Trophoblast cell (in vitro differentiated cells and primary cell): ENCODE measurements at regions not wholly inside any gene's neighbourhood (a gene's known extent, or its start where the extent isn't known, plus 50 kb on each side); places are given as distances from the start of the nearest gene placed in this dataset.

Source experiments
- DNase-seq, 2 donors: peaks; one replicate each; pipeline ENCODE4 v3.0.0-alpha.2; 2016
- H2AFZ ChIP-seq: 2 replicates; pipeline ENCODE4 v1.6.1; 2013; ENCODE audit warnings: low read length, moderate library complexity, mild to moderate bottlenecking; ENCODE audit not compliant: insufficient read depth, poor library complexity
- H2AK5ac ChIP-seq: 2 replicates; pipeline ENCODE4 v1.6.1; 2013; ENCODE audit warnings: mild to moderate bottlenecking, low read length
- H2BK120ac ChIP-seq: 2 replicates; pipeline ENCODE4 v1.6.1; 2013; ENCODE audit warnings: low read length, mild to moderate bottlenecking, moderate library complexity; ENCODE audit not compliant: insufficient read depth, poor library complexity
- H2BK12ac ChIP-seq: 2 replicates; pipeline ENCODE4 v1.6.1; 2013; ENCODE audit warnings: mild to moderate bottlenecking, low read length, moderate library complexity
- H2BK5ac ChIP-seq: 2 replicates; pipeline ENCODE4 v1.6.1; 2013; ENCODE audit warnings: low read length, low read depth, moderate library complexity, mild to moderate bottlenecking; ENCODE audit not compliant: poor library complexity
- H3K14ac ChIP-seq: 2 replicates; pipeline ENCODE4 v1.6.1; 2013; ENCODE audit warnings: mild to moderate bottlenecking, low read length
- H3K18ac ChIP-seq: 2 replicates; pipeline ENCODE4 v1.6.1; 2013; ENCODE audit warnings: mild to moderate bottlenecking, low read length
- H3K23ac ChIP-seq: 2 replicates; pipeline ENCODE4 v1.6.1; 2013; ENCODE audit warnings: low read length
- H3K27ac ChIP-seq: 2 replicates; pipeline ENCODE4 v1.5.1; 2013; ENCODE audit warnings: low read depth, mild to moderate bottlenecking, inconsistent platforms, low read length, moderate library complexity
- H3K27me3 ChIP-seq: 2 replicates; pipeline ENCODE4 v1.6.1; 2013; ENCODE audit warnings: inconsistent platforms, mild to moderate bottlenecking, low read length, moderate library complexity; ENCODE audit not compliant: insufficient read depth
- H3K36me3 ChIP-seq, 2 experiments: 1 replicate in 1 of 2; 2 replicates in 1 of 2; pipeline ENCODE4 v1.6.1; 2013; ENCODE audit warnings: low read length in 2 of 2, mild to moderate bottlenecking in 2 of 2, moderate library complexity in 1 of 2; ENCODE audit not compliant: insufficient read depth in 2 of 2, control insufficient read depth in 1 of 2
- H3K4ac ChIP-seq: 2 replicates; pipeline ENCODE4 v1.6.1; 2013; ENCODE audit warnings: low read depth, mild to moderate bottlenecking, low read length, moderate library complexity
- H3K4me1 ChIP-seq, 2 experiments: 1 replicate in 1 of 2; 2 replicates in 1 of 2; pipeline ENCODE4 v1.6.1; 2013; ENCODE audit warnings: low read length in 2 of 2, mild to moderate bottlenecking in 2 of 2, moderate library complexity in 1 of 2; ENCODE audit not compliant: insufficient read depth in 2 of 2, control insufficient read depth in 1 of 2
- H3K4me2 ChIP-seq: 2 replicates; pipeline ENCODE4 v1.6.1; 2013; ENCODE audit warnings: inconsistent platforms, mild to moderate bottlenecking, low read length, moderate library complexity
- H3K4me3 ChIP-seq: 2 replicates; pipeline ENCODE4 v1.5.1; 2013; ENCODE audit warnings: mild to moderate bottlenecking, low read depth, low read length, inconsistent platforms
- H3K79me1 ChIP-seq: one replicate; pipeline ENCODE4 v1.6.1; 2013; ENCODE audit warnings: low read length
- H3K79me2 ChIP-seq: 2 replicates; pipeline ENCODE4 v1.6.1; 2013; ENCODE audit warnings: low read length, mild to moderate bottlenecking; ENCODE audit not compliant: control insufficient read depth, insufficient read depth, poor library complexity
- H3K9ac ChIP-seq: 2 replicates; pipeline ENCODE4 v1.6.1; 2013; ENCODE audit warnings: mild to moderate bottlenecking, low read length
- H3K9me3 ChIP-seq: 2 replicates; pipeline ENCODE4 v1.6.1; 2013; ENCODE audit warnings: low read depth, mild to moderate bottlenecking, control low read depth, inconsistent platforms, low read length; ENCODE audit not compliant: insufficient read depth
- H4K12ac ChIP-seq: 2 replicates; pipeline ENCODE4 v1.6.1; 2013; ENCODE audit warnings: low read depth, mild to moderate bottlenecking, low read length, moderate library complexity
- H4K8ac ChIP-seq: 2 replicates; pipeline ENCODE4 v1.6.1; 2013; ENCODE audit warnings: low read depth, mild to moderate bottlenecking, low read length, moderate library complexity
- H4K91ac ChIP-seq: one replicate; pipeline ENCODE4 v1.6.1; 2013; ENCODE audit warnings: low read depth, mild to moderate bottlenecking, low read length, moderate library complexity
- WGBS: extraction: QIAGEN DNeasy Blood & Tissue Kit; methylation state at CpG from one replicate; pipeline ENCODE4 v1.1.7; 2013; ENCODE audit warnings: missing lambda C conversion rate; ENCODE audit not compliant: insufficient read length, insufficient coverage; ENCODE audit errors: extremely low coverage; 5-methylcytosine and 5-hydroxymethylcytosine counted together

DNA sequence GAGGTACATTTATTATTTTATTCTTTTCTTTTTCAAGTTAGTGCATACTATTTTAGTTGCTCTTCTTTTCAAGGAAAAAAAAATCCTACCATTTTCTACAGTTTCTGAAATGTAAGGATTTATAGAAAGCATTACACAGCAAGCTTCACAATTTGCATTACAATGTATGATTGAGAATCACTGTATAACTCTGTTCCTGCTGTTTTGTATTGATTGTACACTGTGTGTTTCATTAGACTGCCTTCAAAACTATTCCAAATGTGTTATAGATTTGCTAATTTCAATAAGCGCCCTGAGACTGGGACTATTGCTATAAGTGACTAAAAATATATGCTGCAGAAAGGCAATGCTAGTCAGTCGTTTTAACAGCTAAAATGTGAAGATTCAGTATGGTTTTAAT is 479.7 kb upstream of the EYS start:
- Histone ChIP-seq H3K27me3 (no peaks in the 10 kb centered on the region), H4K91ac (no peak overlapping the region)
- no CpG with 5 or more reads among the region's 2 CpGs for WGBS

GRCh38 chr6:66184091-66184490 is 477.1 kb upstream of the EYS start:
- no peak overlapping the region for H3K4me3 ChIP-seq
- no CpG with 5 or more reads among the region's 1 CpG for WGBS
- no peak overlapping the region for H4K12ac ChIP-seq
- H3K4me1 ChIP-seq = no peaks in the 10 kb centered on the region
- H3K36me3 ChIP-seq = no peaks in the 10 kb centered on the region
- no peak overlapping the region for H3K18ac ChIP-seq
- H2BK12ac ChIP-seq = no peak overlapping the region
- no peak overlapping the region for H4K91ac ChIP-seq
- no peak overlapping the region for H3K23ac ChIP-seq
- no peak overlapping the region for H3K27ac ChIP-seq
- H2AK5ac ChIP-seq = no peak overlapping the region
- H3K27me3 ChIP-seq = no peaks in the 10 kb centered on the region
- H4K8ac ChIP-seq = no peak overlapping the region
- no peaks in the 10 kb centered on the region for H3K79me1 ChIP-seq
- H3K9ac ChIP-seq = no peak overlapping the region
- no peaks in the 10 kb centered on the region for H3K79me2 ChIP-seq
- H3K14ac ChIP-seq = no peak overlapping the region
- H2BK120ac ChIP-seq = no peak overlapping the region
- H3K4me2 ChIP-seq = no peak overlapping the region
- no peak for DNase-seq
- H3K9me3 ChIP-seq = peaks cover 2% of the 10 kb centered on the region
- H2BK5ac ChIP-seq = no peak overlapping the region
- H3K4ac ChIP-seq = no peak overlapping the region
- H2AFZ ChIP-seq = no peak overlapping the region

More for the DNA sequence above, 479.7 kb upstream of the EYS start:
- H2BK5ac ChIP-seq = no peak overlapping the region
- H3K9ac ChIP-seq = no peak overlapping the region
- H3K79me1 ChIP-seq = no peaks in the 10 kb centered on the region
- no peak overlapping the region for H3K18ac ChIP-seq
- no peak overlapping the region for H2AFZ ChIP-seq
- no peak overlapping the region for H4K12ac ChIP-seq
- no peak overlapping the region for H2BK120ac ChIP-seq
- H3K4me2 ChIP-seq = no peak overlapping the region
- DNase-seq = no peak
- H2BK12ac ChIP-seq = no peak overlapping the region
- no peak overlapping the region for H4K8ac ChIP-seq
- H3K4me1 ChIP-seq = no peaks in the 10 kb centered on the region
- no peak overlapping the region for H2AK5ac ChIP-seq
- H3K4me3 ChIP-seq = no peak overlapping the region
- no peaks in the 10 kb centered on the region for H3K36me3 ChIP-seq
- no peaks in the 10 kb centered on the region for H3K79me2 ChIP-seq
- H3K9me3 ChIP-seq = peaks cover 2% of the 10 kb centered on the region
- no peak overlapping the region for H3K14ac ChIP-seq
- H3K23ac ChIP-seq = no peak overlapping the region
- H3K27ac ChIP-seq = no peak overlapping the region
- no peak overlapping the region for H3K4ac ChIP-seq

DNA sequence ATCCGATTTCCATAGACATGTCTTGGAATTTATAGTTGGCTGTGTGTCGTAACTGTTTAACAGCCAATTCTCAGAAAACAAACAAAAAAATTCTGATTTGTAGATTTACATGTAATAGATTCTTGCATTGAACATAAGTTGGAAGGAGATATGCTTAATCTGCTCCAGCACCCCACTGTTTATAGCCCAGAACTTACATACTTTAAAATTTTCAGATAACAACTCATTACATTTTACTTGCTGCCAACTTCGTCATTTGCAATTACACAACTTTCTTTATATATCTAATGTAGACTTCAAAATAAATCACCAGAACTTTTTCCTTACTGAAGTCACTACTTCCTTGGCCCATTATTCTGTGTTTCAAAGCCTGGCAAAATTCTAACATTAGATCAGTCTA is 472.3 kb upstream of the EYS start:
- H3K4me1 ChIP-seq = no peaks in the 10 kb centered on the region
- DNase-seq = no peak
- H3K9me3 ChIP-seq = no peaks in the 10 kb centered on the region
- H3K79me1 ChIP-seq = no peaks in the 10 kb centered on the region
- H2BK12ac ChIP-seq = no peak overlapping the region
- H3K18ac ChIP-seq = no peak overlapping the region
- WGBS = no CpG with 5 or more reads among the region's 3 CpGs
- H3K23ac ChIP-seq = no peak overlapping the region
- no peaks in the 10 kb centered on the region for H3K79me2 ChIP-seq
- no peak overlapping the region for H3K27ac ChIP-seq
- no peak overlapping the region for H2BK5ac ChIP-seq
- no peaks in the 10 kb centered on the region for H3K36me3 ChIP-seq
- H4K91ac ChIP-seq = no peak overlapping the region
- H2BK120ac ChIP-seq = no peak overlapping the region
- H3K9ac ChIP-seq = no peak overlapping the region
- no peak overlapping the region for H4K12ac ChIP-seq
- H3K14ac ChIP-seq = no peak overlapping the region
- no peaks in the 10 kb centered on the region for H3K27me3 ChIP-seq
- H2AK5ac ChIP-seq = no peak overlapping the region
- no peak overlapping the region for H3K4me2 ChIP-seq
- no peak overlapping the region for H3K4me3 ChIP-seq
- H4K8ac ChIP-seq = no peak overlapping the region
- no peak overlapping the region for H3K4ac ChIP-seq
- H2AFZ ChIP-seq = no peak overlapping the region

DNA sequence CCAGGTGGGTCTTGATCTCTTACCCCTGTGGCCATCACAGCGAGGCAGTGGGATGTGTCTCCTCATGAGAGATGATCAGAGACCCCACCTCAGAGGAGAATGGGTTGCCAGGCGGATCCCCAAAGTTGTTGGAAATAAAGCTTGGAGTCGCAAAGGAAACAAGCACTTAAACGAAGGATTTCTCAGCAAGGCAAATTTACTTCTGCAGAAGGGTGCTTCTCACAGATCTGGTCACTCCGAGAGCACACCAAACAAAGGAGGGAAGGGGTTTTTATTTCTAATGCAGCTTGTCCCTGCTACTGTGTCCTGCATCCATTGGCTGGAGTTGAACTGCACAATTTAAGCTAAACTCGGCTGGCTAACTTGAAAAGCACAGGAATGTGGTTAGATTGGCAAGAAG is 466.6 kb upstream of the EYS start:
- no peaks in the 10 kb centered on the region for H3K4me1 ChIP-seq
- H3K4ac ChIP-seq = no peak overlapping the region
- no peak overlapping the region for H2AK5ac ChIP-seq
- H3K14ac ChIP-seq = no peak overlapping the region
- no peaks in the 10 kb centered on the region for H3K27me3 ChIP-seq
- H3K79me2 ChIP-seq = no peaks in the 10 kb centered on the region
- no peak overlapping the region for H3K18ac ChIP-seq
- H3K9me3 ChIP-seq = peaks cover 5% of the 10 kb centered on the region
- H3K4me2 ChIP-seq = no peak overlapping the region
- no peak overlapping the region for H3K9ac ChIP-seq
- no peak overlapping the region for H2BK12ac ChIP-seq
- H3K4me3 ChIP-seq = no peak overlapping the region
- H3K79me1 ChIP-seq = no peaks in the 10 kb centered on the region
- no peak overlapping the region for H3K23ac ChIP-seq
- H4K8ac ChIP-seq = no peak overlapping the region
- H3K27ac ChIP-seq = no peak overlapping the region
- H2BK120ac ChIP-seq = no peak overlapping the region
- no peaks in the 10 kb centered on the region for H3K36me3 ChIP-seq
- WGBS = no CpG with 5 or more reads among the region's 6 CpGs
- no peak overlapping the region for H2BK5ac ChIP-seq
- H4K12ac ChIP-seq = no peak overlapping the region
- DNase-seq = no peak
- H4K91ac ChIP-seq = no peak overlapping the region
- no peak overlapping the region for H2AFZ ChIP-seq
